SK-N-MC (cell line): ENCODE measurements at regions not wholly inside any gene's neighbourhood (a gene's known extent, or its start where the extent isn't known, plus 50 kb on each side); places are given as distances from the start of the nearest gene placed in this dataset.

Experiments used
- DNase-seq: peaks from one replicate; pipeline ENCODE4 v3.0.0-alpha.2; 2011; ENCODE audit warnings: low read depth, low spot score
- H3K27ac ChIP-seq: fragments of 200-600 bp; sonication (generic); 2 replicates; pipeline ENCODE4 v1.5.1; 2016; ENCODE audit warnings: mixed run types
- H3K36me3 ChIP-seq: fragments of 200-600 bp; sonication (generic); 2 replicates; pipeline ENCODE4 v1.6.1; 2017; ENCODE audit warnings: antibody characterized with exemption, low read length, mixed read lengths; ENCODE audit not compliant: insufficient read depth
- H3K4me3 ChIP-seq: fragments of 200-600 bp; sonication (generic); 2 replicates; pipeline ENCODE4 v1.5.1; 2016
- H3K9ac ChIP-seq: fragments of 200-600 bp; sonication (generic); 2 replicates; pipeline ENCODE4 v1.8.0; 2017; ENCODE audit warnings: mixed run types, mixed read lengths; ENCODE audit not compliant: insufficient read length
- H3K9me3 ChIP-seq: fragments of 200-600 bp; sonication (generic); 2 replicates; pipeline ENCODE4 v1.6.1; 2017; ENCODE audit warnings: low read depth, mild to moderate bottlenecking, antibody characterized with exemption, low read length, moderate library complexity, mixed read lengths
- EZH2 ChIP-seq: fragments of 200-600 bp; sonication (generic); IDR thresholded peaks from one replicate; pipeline ENCODE4 v1.6.1; 2017; ENCODE audit warnings: antibody characterized with exemption
- FOXP2 ChIP-seq: optimal IDR thresholded peaks from 2 replicates; pipeline ENCODE3; 2011; ENCODE audit warnings: mild to moderate bottlenecking, moderate library complexity; ENCODE audit not compliant: insufficient read depth; ENCODE audit errors: extremely low read length, control extremely low read depth
- POLR2AphosphoS5 ChIP-seq: IDR thresholded peaks from 2 replicates; pipeline ENCODE4 v1.6.1; 2012; ENCODE audit warnings: mild to moderate bottlenecking, low read depth, low read length, borderline replicate concordance

DNA sequence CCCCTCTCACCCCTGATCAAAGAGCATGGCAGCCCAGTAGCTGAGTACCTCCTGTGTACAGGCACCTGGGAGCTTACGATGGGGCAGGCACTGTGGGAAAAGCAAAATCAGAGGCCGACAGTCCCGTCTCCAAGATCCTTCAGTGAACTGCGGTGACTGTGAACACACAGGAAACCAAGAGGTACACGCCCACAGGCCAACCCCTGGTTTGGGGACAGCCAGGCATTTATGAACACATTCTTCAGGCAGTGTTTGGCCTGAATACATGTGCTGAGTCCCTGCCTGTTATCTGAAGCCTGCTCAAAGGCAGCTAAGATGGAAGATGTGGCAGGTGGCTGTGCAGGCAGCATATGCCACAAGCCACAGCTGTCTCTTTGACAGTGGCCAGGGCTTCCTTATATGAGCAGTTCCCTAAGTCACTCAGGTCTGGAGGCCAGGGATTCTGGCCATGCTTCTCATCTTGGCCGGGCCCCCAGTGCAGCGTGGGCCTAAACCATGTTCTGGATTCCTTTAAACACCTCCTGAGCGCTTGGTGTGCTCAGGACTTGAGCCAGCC is 123.6 kb downstream of the UQCRFS1 start:
- H3K4me3 ChIP-seq = no peak overlapping the region
- no peak for DNase-seq
- H3K27ac ChIP-seq = no peak overlapping the region
- TF ChIP-seq FOXP2 (no peak), POLR2AphosphoS5 (no peak), EZH2 (no peak)
- no peaks in the 10 kb centered on the region for H3K9me3 ChIP-seq
- H3K36me3 ChIP-seq = no peaks in the 10 kb centered on the region
- no peak overlapping the region for H3K9ac ChIP-seq

DNA sequence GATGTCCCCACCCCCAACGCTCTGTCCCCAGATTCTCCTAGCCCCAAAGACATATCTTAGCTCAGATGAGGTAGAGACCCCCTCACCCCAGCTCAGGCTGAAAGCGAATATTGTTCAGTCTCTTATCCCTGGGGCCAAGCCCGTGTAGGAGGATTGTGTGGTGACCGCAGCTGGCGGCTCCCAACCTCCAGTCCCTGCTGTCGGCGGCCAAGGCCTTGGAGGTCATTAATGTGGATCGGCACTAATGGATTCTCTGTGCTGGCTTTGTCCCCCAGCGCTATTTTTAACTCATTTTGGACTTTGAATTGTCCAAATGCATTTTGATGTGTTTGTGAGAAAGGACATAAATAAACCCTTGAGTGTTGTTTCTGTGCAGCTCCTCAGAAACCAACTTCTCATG is 124.2 kb downstream of the UQCRFS1 start:
- Histone ChIP-seq H3K4me3 (no peak overlapping the region), H3K9me3 (no peaks in the 10 kb centered on the region), H3K36me3 (no peaks in the 10 kb centered on the region), H3K9ac (no peak overlapping the region), H3K27ac (no peak overlapping the region)
- no peak for DNase-seq
- no peak for TF ChIP-seq EZH2
- no peak for TF ChIP-seq POLR2AphosphoS5
- TF ChIP-seq FOXP2 = no peak

DNA sequence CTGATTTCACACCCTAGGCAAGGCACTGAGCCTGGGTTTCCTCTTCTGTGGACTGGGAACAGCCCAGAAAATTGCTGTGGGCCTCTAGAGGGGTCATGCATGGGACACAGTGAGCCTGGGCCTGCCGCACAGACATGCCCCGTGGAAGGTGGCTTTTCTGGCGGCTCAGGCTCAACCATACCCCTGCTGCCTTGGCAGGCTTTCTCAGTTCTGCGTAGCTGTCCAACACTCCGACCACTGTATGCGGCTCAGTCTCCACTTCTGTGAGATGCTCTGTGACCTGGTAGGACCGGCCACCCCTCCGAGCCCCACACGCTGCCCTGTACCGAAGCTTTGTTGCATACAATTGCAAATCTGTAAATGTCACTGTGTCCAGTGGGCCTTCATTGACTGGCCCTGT is 126.3 kb downstream of the UQCRFS1 start:
- H3K36me3 ChIP-seq = no peaks in the 10 kb centered on the region
- H3K27ac ChIP-seq = no peak overlapping the region
- DNase-seq = no peak
- H3K9ac ChIP-seq = no peak overlapping the region
- no peaks in the 10 kb centered on the region for H3K9me3 ChIP-seq
- TF ChIP-seq EZH2 = no peak
- no peak for TF ChIP-seq POLR2AphosphoS5
- TF ChIP-seq FOXP2 = no peak
- no peak overlapping the region for H3K4me3 ChIP-seq

DNA sequence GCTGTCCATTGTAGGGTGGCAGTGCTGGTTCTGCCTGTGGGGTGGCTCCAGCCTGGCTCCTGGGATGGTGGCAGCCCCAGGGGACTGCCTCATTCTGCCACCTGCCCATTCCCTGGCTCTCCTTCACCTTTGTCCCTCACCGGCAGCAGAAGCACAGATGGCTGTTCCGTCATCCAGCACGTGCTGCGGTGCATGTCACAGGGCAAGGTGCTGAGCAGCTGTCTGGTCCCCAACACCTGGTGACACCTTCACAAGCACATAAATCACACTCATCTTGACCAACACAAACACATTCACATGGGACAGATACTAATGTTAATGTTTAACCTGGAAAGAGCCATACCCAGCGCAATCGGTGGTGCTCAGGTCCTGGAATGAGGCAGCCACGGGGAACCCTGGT is 126.8 kb downstream of the UQCRFS1 start:
- Histone ChIP-seq H3K4me3 (no peak overlapping the region), H3K9ac (no peak overlapping the region), H3K9me3 (no peaks in the 10 kb centered on the region), H3K36me3 (no peaks in the 10 kb centered on the region), H3K27ac (no peak overlapping the region)
- TF ChIP-seq EZH2 (no peak), FOXP2 (no peak), POLR2AphosphoS5 (no peak)
- DNase-seq = no peak

DNA sequence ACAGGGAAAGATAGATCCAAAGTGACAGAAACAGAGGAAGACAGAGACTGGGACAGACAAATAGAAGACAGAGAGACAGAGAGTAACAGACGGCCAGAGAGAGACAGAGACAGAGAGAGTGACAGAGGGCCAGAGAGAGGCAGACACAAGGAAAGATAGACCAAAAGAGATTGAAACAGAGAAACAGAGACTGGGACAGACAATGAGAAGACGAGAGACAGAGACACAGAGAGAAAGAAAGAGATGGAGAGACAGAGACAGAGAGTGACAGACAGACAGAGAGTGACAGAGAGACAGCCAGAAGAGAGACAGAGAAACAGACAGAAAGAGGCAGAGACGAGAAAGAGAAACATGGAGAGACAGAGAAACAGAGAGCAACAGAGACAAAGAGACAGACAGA is 127.3 kb downstream of the UQCRFS1 start:
- no peak for DNase-seq

DNA sequence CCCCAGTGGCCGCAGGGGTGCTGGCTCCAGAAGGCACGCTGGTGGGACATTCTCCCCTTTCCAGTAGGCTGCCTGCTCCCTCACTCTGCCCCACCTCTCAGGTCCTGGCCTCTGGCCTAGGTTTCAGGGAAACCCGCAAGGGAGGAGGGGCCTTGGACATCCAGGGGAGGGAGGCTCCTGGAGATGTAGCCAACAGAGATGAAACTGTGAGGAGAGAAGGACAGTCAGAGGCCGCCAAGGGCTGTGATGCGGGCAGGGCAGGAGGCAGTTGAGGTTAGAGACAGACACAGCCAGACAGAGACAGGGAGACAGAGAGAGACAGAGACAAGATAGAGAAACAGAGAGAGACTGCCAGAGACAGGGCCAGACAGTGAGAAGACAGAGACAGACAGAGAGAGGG is 127.7 kb downstream of the UQCRFS1 start:
- Histone ChIP-seq H3K4me3 (no peak overlapping the region), H3K36me3 (no peaks in the 10 kb centered on the region), H3K27ac (no peak overlapping the region), H3K9me3 (no peaks in the 10 kb centered on the region), H3K9ac (no peak overlapping the region)
- no peak for TF ChIP-seq POLR2AphosphoS5
- no peak for TF ChIP-seq FOXP2
- no peak for TF ChIP-seq EZH2
- DNase-seq = no peak

More for the DNA sequence above, 127.3 kb downstream of the UQCRFS1 start:
- TF ChIP-seq EZH2 = no peak
- TF ChIP-seq POLR2AphosphoS5 = no peak
- TF ChIP-seq FOXP2 = no peak
- H3K36me3 ChIP-seq = no peaks in the 10 kb centered on the region
- no peak overlapping the region for H3K4me3 ChIP-seq
- no peak overlapping the region for H3K9ac ChIP-seq
- H3K9me3 ChIP-seq = no peaks in the 10 kb centered on the region
- no peak overlapping the region for H3K27ac ChIP-seq

DNA sequence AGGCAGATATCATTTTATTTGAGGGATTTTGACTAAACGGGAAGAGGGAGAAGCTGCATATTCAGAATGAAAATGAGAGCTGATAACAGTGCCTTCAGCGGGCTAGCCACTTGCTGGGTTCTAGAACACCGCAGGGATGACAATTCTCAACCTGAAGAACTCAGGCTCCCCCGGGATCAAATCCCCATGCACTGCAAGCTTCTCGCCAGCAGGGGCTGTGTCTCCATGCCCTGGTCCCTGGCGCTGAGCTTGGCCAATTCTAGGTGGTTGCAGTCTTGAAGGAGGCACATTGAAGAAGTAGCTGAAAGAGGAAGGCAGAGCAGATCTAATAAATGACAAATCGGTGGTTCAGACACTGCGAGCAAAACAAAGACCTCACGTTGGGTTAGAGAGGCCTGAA is 128.7 kb downstream of the UQCRFS1 start:
- no peaks in the 10 kb centered on the region for H3K9me3 ChIP-seq
- no peak overlapping the region for H3K9ac ChIP-seq
- H3K36me3 ChIP-seq = no peaks in the 10 kb centered on the region
- TF ChIP-seq POLR2AphosphoS5 (no peak), EZH2 (no peak), FOXP2 (no peak)
- H3K4me3 ChIP-seq = no peak overlapping the region
- DNase-seq = no peak
- no peak overlapping the region for H3K27ac ChIP-seq

DNA sequence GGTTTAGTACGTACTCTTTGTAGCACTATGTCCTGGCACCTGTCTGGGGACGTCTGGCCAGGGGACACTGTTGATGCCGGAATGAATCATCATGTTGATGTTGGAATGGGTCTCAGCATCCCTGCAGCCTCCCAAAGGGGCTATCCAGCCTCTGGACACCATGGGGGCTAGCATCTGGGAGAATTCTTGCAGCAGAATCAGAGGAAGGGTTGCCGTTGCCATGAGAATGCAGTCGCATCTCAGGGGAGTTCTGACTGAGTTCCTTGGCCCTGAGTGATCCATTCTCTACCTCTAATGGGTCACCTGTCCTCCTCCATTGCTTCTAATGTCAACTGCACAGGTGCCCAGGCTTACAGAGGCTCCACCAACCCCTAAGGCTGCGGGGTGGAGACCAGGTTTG is 129.1 kb downstream of the UQCRFS1 start:
- Histone ChIP-seq H3K36me3 (no peaks in the 10 kb centered on the region), H3K4me3 (no peak overlapping the region), H3K9me3 (no peaks in the 10 kb centered on the region), H3K27ac (no peak overlapping the region), H3K9ac (no peak overlapping the region)
- DNase-seq = no peak
- no peak for TF ChIP-seq EZH2
- TF ChIP-seq FOXP2 = no peak
- TF ChIP-seq POLR2AphosphoS5 = no peak
